Ureter (tissue), 1 donor: ENCODE measurements at regions not wholly inside any gene's neighbourhood (a gene's known extent, or its start where the extent isn't known, plus 50 kb on each side); places are given as distances from the start of the nearest gene placed in this dataset.

Experiments
- DNase-seq: peaks from one replicate; pipeline ENCODE4 v3.0.0-alpha.2; 2020; ENCODE audit warnings: low spot score
- donor health status: DM: yes; HTN: yes; CAD: no.

- no peak for DNase-seq
These were observed 564.3 kb upstream of the MARCKS start for GRCh38 chr6:113292646-113293422.

DNA sequence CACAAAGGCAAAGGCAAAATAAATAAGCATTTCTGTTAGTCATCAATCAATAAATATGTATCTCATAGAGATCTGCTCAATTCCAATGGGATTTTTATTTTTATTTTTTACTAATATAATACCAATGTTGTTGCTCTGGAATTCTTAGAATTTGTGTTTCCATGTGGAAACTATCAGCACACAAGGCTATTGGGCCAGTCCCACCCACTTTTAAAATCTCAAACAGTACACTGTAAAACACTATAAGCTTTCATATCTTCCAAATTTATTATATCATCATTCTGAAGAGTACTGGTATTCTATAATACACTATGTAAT is 563.8 kb upstream of the MARCKS start:
- DNase-seq = no peak

DNA sequence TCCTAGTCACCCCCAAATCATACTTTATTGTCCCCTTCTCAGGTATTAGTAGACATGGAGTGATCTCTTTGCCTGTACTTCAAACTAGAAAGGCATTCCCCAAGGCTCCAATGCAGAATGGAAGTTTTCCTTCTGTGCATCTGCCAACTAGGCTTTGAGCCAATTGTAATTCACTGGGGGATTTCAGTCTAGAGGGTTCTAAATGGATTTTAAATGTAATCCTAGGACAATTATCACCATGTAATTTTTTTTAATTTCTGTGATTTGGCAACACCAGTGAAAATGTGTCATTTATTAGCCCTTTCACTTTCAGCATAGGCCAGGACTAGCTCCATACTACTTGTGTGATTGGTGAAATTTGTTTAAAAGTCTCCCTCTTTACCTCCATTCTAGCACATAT is 557.6 kb upstream of the MARCKS start:
- DNase-seq = no peak

DNA sequence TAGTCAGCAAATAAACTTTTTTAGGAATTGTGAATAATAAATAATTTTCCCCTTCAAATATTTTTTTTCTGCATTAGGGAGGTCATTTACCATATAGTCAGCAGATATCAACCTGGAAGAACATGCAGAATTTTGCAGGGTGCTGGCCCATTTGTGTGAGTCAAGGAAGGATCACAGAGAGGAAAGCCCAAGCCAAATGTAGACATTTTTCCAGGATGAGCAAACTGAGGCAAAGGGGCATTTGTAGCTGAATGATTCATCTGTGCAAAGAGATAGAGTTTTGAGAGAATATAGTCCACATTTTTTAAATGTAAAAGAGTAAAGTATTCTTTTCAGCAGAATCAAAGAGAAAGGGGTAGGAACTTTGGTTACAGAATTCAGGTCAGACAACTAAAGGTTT is 555.5 kb upstream of the MARCKS start:
- DNase-seq = no peak

GRCh38 chr6:113304116-113304515 is 553.0 kb upstream of the MARCKS start:
- DNase-seq = no peak

DNA sequence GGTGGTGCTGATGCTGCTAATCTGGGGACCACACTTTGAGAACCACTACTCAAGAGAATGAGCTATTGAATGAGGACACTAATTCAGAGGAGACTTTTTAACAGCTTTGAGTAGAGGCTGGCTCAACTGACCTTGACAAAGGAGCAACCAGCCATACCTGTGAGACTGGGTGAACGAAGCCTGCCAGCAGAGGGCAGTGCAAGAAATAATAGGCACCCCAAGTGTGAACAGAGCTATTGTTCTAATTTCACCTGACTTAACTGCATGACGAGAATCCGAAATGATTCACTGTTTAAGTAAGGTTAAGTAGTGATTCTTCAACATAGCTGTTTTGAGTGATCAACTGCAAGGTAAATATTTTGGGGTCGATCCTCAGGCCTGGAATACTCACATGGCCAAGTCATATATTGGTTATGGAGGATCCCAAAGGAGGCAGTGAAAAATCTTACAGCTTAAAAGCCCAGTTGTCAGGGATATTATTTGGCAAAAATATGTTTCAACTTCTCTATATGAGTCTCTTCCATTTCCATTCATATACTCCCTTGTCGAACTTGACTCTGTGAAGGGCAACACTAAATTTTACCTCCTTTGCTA is 550.5 kb upstream of the MARCKS start:
- DNase-seq = no peak

DNA sequence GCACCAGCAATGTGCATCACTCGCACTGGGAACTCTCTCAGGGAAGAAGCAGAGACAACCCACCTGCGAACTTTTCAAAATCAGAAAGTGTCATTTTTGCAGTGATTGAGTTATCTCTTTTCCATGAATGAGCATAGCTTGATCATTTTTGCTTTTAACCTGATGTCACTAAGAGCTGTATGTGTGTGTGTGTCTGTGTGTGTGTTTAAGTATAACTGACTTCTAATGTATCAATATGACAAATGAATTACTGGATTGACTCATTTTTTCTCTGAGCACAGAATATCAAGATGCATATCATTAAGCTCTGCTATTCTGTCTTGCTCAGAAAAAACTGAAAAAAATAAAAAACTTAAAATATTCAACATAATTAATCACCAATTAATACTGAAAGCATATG is 548.9 kb upstream of the MARCKS start:
- no peak for DNase-seq

DNA sequence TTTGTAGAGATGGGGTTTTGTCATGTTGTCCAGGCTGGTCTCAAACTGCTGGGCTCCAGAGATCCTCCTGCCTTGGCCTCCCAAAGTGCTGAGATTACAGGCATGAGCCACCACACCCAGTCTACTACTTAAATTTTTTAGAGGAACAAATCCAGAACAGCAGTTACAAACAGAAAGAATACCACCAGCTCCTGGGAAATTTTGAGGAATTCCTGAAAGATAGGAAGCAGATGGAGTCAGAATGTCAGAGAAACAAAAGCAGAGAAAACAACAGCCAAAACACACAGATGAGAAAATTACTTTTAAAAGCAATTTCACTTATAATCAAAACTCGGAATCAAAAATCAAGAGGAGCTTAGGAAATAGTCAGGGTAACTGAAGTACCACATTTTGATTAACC is 543.3 kb upstream of the MARCKS start:
- no peak for DNase-seq

GRCh38 chr6:113315165-113315564 is 542.0 kb upstream of the MARCKS start:
- DNase-seq = no peak

DNA sequence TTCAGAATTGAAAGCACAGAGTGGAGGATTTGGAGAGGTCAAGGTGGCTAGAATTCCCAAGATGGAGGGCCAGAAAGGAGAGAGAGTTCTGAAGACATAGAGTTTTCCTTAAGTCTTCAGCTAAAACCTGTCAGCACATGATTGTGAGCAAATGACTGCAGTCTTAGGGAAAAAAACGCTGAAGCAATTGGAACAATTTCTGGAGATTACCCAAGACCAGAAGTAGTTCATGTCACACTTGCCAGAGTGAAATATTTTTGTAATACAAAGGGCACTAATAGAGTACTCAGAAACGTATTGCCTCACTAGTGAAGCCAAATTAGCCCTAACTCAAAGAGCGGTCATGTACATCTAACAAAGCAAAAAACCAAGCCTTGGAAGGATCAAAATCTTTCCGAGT is 541.3 kb upstream of the MARCKS start:
- no peak for DNase-seq

- DNase-seq = no peak
These were observed 539.7 kb upstream of the MARCKS start for GRCh38 chr6:113317442-113317841.

DNA sequence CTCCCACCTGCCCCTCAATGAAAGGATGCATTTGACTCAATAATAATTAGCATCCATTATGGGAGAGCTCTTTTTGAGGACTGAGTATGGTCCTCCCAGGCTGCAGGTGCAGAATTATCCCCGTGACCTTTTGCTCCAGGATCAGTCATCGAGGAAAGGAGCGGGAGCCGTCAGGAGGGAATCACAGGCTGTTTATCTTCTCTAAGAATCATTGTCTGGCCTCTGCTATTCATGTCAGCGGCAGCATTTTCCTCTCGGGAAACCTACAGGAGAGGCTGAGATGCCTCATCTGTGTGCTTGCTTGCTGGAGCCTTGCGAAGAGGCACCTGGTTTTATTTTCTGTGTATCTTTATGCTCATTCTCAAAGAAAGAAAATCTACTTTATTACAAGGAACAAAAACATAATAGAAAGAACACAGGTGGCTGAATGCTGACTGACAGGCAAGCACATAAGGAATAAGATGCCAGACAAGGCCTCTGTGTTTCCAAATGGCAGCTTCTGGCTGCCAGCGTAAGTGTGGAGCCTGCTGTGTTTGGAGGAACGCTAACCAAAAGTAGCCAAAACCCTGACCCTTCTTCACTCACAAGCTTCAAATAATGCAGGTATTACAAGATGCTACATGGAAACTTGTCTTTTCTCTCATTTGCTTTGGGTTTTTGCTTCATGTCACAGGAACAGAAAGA is 539.1 kb upstream of the MARCKS start:
- DNase-seq = no peak

GRCh38 chr6:113318575-113318917 is 538.6 kb upstream of the MARCKS start:
- DNase-seq = no peak

DNA sequence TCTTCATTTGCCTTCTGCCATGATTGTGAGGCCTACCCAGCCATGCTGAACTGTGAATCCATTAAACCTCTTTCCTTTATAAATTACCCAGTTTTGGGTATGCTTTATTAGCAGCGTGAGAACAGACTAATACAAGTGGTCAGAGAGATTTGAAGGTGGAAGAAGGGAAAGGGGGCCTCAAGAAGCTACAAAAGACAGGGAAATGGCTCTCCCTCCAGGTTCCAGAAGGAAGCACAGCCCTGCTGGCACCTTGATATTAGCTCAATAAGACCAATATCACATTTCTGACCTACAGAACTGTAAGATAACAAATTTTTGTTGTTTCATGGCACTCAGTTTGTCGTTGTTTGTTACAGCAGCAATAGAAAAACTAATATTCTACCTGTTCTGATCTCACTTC is 536.5 kb upstream of the MARCKS start:
- DNase-seq = no peak

DNA sequence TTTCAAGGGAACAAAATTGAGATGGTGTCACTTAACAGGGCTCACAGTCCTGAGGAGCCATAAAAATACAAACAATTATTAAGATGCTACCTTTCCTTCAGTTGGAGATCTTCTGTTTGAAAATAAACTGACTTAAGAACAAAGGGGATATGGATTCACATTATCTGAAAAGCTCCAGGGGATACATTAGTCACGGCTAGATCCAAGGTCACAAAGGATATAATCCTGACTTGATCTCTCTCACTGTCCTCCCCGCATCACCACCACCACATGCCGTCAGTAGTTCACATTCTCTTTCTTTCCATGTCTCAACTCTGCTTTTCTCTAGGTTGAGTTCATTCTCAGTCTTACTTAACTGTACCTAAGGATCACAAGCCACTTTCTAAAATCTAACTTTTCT is 530.4 kb upstream of the MARCKS start:
- no peak for DNase-seq

DNA sequence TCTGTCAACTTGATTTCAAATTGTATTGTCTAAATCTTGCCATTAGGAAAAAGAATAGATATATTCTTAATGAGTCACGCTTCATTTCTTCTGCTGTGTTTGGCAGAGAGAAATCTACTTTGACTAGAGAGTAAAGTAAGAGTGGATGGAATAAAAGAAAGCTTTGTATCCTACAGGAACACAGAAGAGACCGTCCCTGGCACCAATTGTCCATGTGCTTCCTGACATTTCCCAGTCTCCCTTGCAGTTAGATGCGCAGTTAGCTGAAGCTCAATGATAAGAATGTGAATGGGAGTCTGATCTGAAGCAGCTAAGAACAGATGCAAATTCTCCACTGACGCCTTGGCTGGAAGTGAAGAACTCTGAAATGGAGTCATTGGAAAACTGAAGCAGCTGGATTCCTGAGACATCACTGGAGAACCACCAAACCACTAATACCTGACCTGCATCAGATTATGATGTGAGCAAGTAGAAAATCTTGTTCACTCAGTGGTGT is 528.2 kb upstream of the MARCKS start:
- no peak for DNase-seq

DNA sequence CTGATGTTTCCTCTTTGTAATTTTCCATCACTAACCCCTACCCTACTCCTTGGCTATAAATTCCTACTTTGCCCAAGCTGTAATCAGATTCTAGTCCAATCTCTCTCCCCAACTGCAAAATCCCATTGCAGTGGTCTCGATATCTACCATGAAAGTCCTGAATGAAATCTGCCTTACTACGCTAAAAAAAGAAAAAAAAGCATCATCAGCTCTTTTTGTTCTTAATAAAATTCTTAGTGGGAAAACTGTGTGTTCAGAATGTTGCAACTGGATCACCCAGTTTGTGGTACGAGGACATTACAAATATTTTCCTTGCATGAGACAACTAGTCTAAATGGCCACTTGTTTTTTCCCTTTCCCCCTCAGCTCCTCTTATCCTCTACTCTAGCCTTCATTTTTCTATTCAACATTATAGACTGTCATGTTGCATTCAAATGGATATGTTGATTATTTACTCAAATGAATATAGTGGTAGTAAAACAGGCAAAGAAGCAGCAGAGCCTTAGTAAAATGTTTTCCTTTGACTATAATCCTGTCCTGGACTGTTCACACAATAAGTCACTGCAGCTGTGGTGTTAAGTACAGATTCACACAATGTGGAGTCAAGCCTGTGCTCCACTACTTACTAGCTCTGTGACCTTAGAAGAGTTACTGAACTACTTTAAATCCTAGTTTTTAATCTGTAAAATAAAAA is 527.1 kb upstream of the MARCKS start:
- no peak for DNase-seq

DNA sequence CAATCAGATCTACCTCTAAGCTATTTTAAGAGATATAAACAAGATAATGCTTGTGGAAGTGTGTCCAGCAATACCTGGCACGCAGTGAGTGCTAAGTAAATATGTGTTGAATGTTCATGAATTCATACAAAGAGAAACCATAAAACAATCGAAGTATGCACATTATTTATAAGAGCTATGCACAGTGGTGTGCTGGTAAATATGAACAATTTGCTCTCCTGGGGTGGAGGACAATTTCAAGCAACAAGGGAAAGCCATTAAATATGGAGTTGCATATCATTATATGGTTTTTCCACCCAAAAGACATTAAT is 526.6 kb upstream of the MARCKS start:
- no peak for DNase-seq

DNA sequence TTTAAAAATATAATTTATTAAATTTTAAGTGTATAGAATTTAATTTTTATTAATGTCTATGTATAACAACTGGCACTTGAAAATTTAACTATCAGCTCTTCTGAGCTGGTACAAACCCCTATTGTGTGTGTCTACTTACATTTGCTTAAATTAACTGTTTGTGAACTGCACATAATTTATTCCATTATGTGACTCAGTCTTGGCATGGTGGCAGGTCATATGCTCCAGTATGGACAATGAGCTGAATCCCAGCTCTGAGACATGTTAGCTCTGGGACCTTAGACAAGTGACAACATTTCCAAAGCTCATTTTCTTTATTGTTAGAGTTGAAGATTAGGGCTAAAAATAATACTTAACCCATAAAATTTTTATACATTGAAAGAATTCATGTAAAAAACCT is 526.1 kb upstream of the MARCKS start:
- DNase-seq = no peak

- DNase-seq = no peak
These were observed 518.5 kb upstream of the MARCKS start for GRCh38 chr6:113338644-113339043.

- DNase-seq = no peak
These were observed 517.9 kb upstream of the MARCKS start for GRCh38 chr6:113339209-113339608.

GRCh38 chr6:113340371-113340770 is 516.8 kb upstream of the MARCKS start:
- DNase-seq = no peak

DNA sequence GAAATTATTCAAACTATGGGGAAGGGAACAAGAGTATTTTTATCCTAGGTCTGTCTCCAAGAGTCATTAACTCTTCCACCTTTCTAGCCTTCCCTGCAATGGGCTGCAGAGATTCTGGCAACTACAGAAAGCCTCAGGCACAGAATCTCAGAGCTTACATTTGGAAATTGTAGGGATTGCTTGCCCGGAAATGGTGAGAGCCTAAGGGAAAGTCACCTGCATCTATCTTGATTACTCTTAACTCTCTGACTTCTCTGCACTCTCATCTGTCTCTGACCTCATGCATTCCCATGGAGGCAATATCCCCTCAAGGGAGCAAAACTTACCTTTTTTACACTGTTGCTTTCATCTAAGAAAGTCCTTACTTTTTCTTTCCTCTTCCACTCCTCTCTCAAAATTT is 513.2 kb upstream of the MARCKS start:
- no peak for DNase-seq
